Inflammatory macrophage treated with lipopolysaccharide for 1 hour (primary cell): ENCODE measurements at regions not wholly inside any gene's neighbourhood (a gene's known extent, or its start where the extent isn't known, plus 50 kb on each side); places are given as distances from the start of the nearest gene placed in this dataset.
A peak's percentile ranks its signal among the peaks of the same experiment; 100 is the strongest.

Experiments
- DNase-seq, 2 donors: peaks; one replicate each; pipeline ENCODE4 v3.0.0-alpha.2; 2020 to 2022

- DNase-seq: no peak
Measured at GRCh38 chr11:10358696-10359095, 53.8 kb downstream of the ADM start.

GRCh38 chr11:10359171-10359570, 54.3 kb downstream of the ADM start:
- no peak for DNase-seq

- DNase-seq: no peak
Measured at GRCh38 chr11:10360835-10361234, 56.0 kb downstream of the ADM start.

GRCh38 chr11:10365045-10365444, 60.2 kb downstream of the ADM start:
- no peak for DNase-seq

- peak; percentile 95 to 96 for DNase-seq
Measured at GRCh38 chr11:10366568-10367331, 61.9 kb downstream of the ADM start.

GRCh38 chr11:10371926-10372641, 67.2 kb downstream of the ADM start:
- no peak for DNase-seq

- DNase-seq: no peak
Measured at GRCh38 chr11:10373340-10373739, 68.5 kb downstream of the ADM start.

- DNase-seq: no peak
Measured at GRCh38 chr11:10373929-10374328, 69.1 kb downstream of the ADM start.

- no peak for DNase-seq
Measured at GRCh38 chr11:10374386-10374785, 69.5 kb downstream of the ADM start.

- no peak for DNase-seq
Measured at GRCh38 chr11:10375280-10375971, 70.6 kb downstream of the ADM start.

- no peak for DNase-seq
Measured at GRCh38 chr11:10376061-10376460, 71.2 kb downstream of the ADM start.

- DNase-seq: peak; percentile 72 to 80
Measured at GRCh38 chr11:10377183-10377582, 72.3 kb downstream of the ADM start.

- no peak for DNase-seq
Measured at GRCh38 chr11:10378362-10378761, 73.5 kb downstream of the ADM start.

GRCh38 chr11:10379022-10379421, 74.1 kb downstream of the ADM start:
- peak in 1 of 2 donors; percentile 35 for DNase-seq

- DNase-seq: no peak
Measured at GRCh38 chr11:10379426-10379825, 74.6 kb downstream of the ADM start.

- DNase-seq: no peak
Measured at GRCh38 chr11:10379871-10380568, 75.0 kb upstream of the AMPD3 start.

- DNase-seq: no peak
Measured at GRCh38 chr11:10380921-10381320, 74.1 kb upstream of the AMPD3 start.

GRCh38 chr11:10381736-10382135, 73.3 kb upstream of the AMPD3 start:
- DNase-seq: no peak

- peak; percentile 26 to 38 for DNase-seq
Measured at GRCh38 chr11:10382518-10382917, 72.5 kb upstream of the AMPD3 start.

- no peak for DNase-seq
Measured at GRCh38 chr11:10385696-10386095, 69.4 kb upstream of the AMPD3 start.

GRCh38 chr11:10386361-10386760, 68.7 kb upstream of the AMPD3 start:
- no peak for DNase-seq

- DNase-seq: no peak
Measured at GRCh38 chr11:10386861-10387205, 68.2 kb upstream of the AMPD3 start.
